Peyer's patch (tissue), 4 donors: ENCODE measurements at regions not wholly inside any gene's neighbourhood (a gene's known extent, or its start where the extent isn't known, plus 50 kb on each side); places are given as distances from the start of the nearest gene placed in this dataset.
A peak's percentile ranks its signal among the peaks of the same experiment; 100 is the strongest.

Experiments used
- DNase-seq, 3 donors: peaks; one replicate each; pipeline ENCODE4 v3.0.0-alpha.2; 2017 to 2019
- H3K27ac ChIP-seq, 4 donors: fragments of 200-600 bp; sonication (generic); one replicate each; pipeline ENCODE4 v1.5.1; 2016 to 2019
- H3K27me3 ChIP-seq, 2 donors: fragments of 200-600 bp; sonication (generic); one replicate each; pipeline ENCODE4 v1.5.1; 2019
- H3K36me3 ChIP-seq, 3 donors: fragments of 200-600 bp; sonication (generic); one replicate each; pipeline ENCODE4 v1.5.1; 2016 to 2019
- H3K4me1 ChIP-seq, 4 donors: fragments of 200-600 bp; sonication (generic); one replicate each; pipeline ENCODE4 v1.5.1; 2016 to 2019
- H3K4me3 ChIP-seq, 4 donors: fragments of 200-600 bp; sonication (generic); 1 replicate in 3 of 4; 2 replicates in 1 of 4; pipeline ENCODE4 v1.5.1; 2016 to 2019; ENCODE audit warnings: mild to moderate bottlenecking in 1 of 4
- H3K9me3 ChIP-seq, 4 donors: fragments of 200-600 bp; sonication (generic); one replicate each; pipeline ENCODE4 v1.5.1; 2016 to 2019; ENCODE audit warnings: mild to moderate bottlenecking in 1 of 4
- POLR2A ChIP-seq, 2 donors: fragments of 450-650 bp; IDR thresholded peaks; one replicate each; pipeline ENCODE4 v1.5.1; 2017; ENCODE audit warnings: antibody characterized with exemption in 2 of 2, mild to moderate bottlenecking in 2 of 2, moderate library complexity in 2 of 2
- TF ChIP-seq, protein P1 (sequence below), 6 experiments: fragments of 450-650 bp in 4 of 6; fragments of 200-600 bp in 2 of 6; sonication (generic) in 1 of 6; IDR thresholded peaks; one replicate each; pipeline ENCODE4 v1.5.1; 2017 to 2019; ENCODE audit warnings: antibody characterized with exemption in 6 of 6, mild to moderate bottlenecking in 3 of 6, moderate library complexity in 1 of 6

DNA sequence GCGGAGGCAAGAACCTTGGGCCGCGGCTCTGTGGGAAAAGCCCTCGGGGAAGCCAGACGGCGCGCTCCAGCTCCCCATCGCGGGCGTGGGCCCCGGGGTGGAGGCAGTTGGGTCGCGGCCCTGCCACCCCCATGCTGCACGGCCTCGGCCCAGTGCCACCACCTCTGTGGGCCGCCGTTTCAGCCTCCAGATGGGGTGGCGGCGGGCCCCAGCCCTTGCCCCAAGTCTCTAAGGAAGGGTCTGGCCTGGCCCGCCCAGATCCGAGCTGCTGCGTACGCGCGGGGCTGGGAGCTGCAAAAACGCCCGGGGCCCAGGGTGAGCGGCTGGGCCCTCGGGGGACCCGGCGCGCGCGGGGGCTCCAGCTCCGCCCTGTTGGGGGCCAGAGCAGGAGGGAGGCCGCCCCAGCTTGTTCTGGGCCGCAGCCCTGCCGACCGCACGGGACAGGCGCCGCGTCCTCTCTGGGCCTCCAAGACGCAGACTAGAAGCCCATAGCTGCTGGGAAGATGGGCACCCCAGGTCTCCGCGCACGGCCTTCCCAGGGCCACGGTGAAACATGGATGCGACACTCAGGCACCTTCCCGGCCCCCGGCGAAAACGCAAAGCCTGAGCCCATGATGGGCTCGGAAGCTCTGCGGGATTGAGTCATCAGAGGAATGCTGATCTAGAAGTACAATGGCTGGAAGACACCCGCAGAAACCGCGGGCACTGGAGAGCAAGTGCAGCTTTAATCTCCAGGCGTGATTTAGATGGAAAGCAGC is 110.1 kb downstream of the KCTD15 start:
- Histone ChIP-seq H3K4me1 (peaks cover 0 to 18% (median 8%) of the 10 kb centered on the region in 4 donors), H3K4me3 (peak overlapping the region; percentile 28 to 57 (median 50)), H3K36me3 (no peaks in the 10 kb centered on the region), H3K27me3 (peaks cover 0 to 5% of the 10 kb centered on the region in 2 donors), H3K27ac (peak overlapping the region in 3 of 4 donors; percentile 31 to 72 (median 72)), H3K9me3 (peaks cover 0 to 8% (median 0%) of the 10 kb centered on the region in 4 donors)
- TF ChIP-seq, protein P1, sequence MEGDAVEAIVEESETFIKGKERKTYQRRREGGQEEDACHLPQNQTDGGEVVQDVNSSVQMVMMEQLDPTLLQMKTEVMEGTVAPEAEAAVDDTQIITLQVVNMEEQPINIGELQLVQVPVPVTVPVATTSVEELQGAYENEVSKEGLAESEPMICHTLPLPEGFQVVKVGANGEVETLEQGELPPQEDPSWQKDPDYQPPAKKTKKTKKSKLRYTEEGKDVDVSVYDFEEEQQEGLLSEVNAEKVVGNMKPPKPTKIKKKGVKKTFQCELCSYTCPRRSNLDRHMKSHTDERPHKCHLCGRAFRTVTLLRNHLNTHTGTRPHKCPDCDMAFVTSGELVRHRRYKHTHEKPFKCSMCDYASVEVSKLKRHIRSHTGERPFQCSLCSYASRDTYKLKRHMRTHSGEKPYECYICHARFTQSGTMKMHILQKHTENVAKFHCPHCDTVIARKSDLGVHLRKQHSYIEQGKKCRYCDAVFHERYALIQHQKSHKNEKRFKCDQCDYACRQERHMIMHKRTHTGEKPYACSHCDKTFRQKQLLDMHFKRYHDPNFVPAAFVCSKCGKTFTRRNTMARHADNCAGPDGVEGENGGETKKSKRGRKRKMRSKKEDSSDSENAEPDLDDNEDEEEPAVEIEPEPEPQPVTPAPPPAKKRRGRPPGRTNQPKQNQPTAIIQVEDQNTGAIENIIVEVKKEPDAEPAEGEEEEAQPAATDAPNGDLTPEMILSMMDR (IDR thresholded peaks at IDR 0.05): no peak
- TF ChIP-seq POLR2A (IDR thresholded peaks at IDR 0.05): no peak
- DNase-seq: no peak

DNA sequence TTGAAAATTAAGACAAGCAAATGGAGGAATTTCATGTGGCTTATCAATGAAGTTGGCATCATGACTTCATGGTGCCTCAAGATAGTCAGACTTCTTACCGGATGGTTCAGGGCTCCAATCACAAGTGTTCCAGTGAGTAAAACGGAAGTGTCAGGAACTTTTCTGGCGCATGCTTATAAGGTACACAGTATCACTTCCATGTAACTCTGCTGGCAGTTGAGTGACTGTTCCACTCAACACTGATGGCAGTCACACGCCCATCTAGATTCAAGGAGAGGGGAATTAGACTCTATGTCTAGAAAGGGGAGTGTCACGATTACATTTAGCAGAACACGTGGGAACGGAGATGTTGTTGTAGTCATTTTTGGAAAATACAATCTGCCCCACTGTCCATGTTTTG is 114.3 kb downstream of the KCTD15 start:
- H3K4me1 ChIP-seq: peaks cover 0 to 9% (median 4%) of the 10 kb centered on the region in 4 donors
- no peaks in the 10 kb centered on the region for H3K36me3 ChIP-seq
- H3K27ac ChIP-seq: no peak overlapping the region
- peaks cover 0 to 4% (median 0%) of the 10 kb centered on the region in 4 donors for H3K9me3 ChIP-seq
- H3K27me3 ChIP-seq: peaks cover 0 to 5% of the 10 kb centered on the region in 2 donors
- DNase-seq: no peak
- TF ChIP-seq, protein P1 (IDR thresholded peaks at IDR 0.05): no peak
- TF ChIP-seq POLR2A (IDR thresholded peaks at IDR 0.05): no peak
- H3K4me3 ChIP-seq: no peak overlapping the region

DNA sequence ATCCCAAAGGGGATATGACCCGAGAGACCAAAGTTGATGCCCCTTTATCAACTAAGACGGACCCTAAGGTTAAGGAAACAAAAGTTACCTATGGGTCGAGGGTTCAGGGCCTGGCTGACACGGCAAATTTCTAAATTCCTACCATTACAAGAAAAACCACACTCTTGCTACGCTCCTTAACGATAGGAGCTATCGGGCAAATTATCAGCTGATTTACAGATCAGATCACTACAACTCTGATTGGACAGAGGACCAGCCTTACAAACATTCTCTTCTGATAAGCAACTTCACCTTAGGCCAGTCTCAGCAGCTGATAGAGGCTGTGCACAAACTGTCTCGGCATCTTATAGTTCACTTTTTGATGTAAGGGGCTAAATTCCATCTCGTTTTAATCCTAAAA is 117.9 kb downstream of the KCTD15 start:
- H3K4me1 ChIP-seq: no peaks in the 10 kb centered on the region
- H3K4me3 ChIP-seq: no peak overlapping the region
- H3K27me3 ChIP-seq: no peaks in the 10 kb centered on the region
- H3K9me3 ChIP-seq: no peaks in the 10 kb centered on the region
- no peak overlapping the region for H3K27ac ChIP-seq
- no peak for TF ChIP-seq POLR2A (IDR thresholded peaks at IDR 0.05)
- TF ChIP-seq, protein P1 (IDR thresholded peaks at IDR 0.05): no peak
- no peaks in the 10 kb centered on the region for H3K36me3 ChIP-seq
- no peak for DNase-seq

DNA sequence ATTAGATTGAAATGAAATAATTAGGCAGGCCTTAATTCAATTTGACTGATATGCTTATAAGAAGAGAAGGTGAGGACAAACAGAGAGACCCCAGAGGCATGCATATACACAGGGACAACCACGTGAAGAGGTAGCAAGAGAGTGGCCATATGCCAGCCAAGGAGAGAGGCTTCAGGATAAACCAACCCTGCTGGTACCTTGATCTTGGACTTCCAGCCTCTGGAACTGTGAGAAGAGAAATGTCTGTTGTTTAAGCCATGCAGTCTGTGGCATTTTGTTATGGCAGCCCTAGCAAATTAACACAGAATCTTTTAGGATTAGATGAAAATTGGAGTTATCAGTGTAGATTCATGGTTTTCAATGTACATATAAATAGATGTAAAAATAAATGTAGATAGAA is 120.1 kb downstream of the KCTD15 start:
- no peaks in the 10 kb centered on the region for H3K27me3 ChIP-seq
- TF ChIP-seq, protein P1 (IDR thresholded peaks at IDR 0.05): no peak
- no peak for TF ChIP-seq POLR2A (IDR thresholded peaks at IDR 0.05)
- DNase-seq: no peak
- H3K4me3 ChIP-seq: no peak overlapping the region
- H3K27ac ChIP-seq: no peak overlapping the region
- no peaks in the 10 kb centered on the region for H3K36me3 ChIP-seq
- no peaks in the 10 kb centered on the region for H3K9me3 ChIP-seq
- H3K4me1 ChIP-seq: no peaks in the 10 kb centered on the region

DNA sequence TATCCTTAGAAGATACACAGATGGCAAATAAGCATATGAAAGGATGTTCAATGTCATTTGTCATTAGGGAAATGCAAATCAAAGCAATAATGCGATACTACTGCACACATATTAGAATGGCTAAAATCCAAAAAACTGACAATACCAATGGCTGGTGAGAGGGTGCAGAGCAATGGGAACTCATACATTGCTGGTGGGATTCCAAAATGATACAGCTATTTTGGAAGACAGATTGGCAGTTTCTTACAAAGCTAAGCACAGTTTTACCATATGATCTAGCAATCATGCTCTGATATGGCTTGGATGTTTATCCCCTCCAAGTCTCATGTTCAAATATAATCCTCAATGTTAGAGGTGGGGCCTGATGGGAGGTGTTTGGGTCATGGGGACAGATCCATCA is 122.6 kb downstream of the KCTD15 start:
- no peaks in the 10 kb centered on the region for H3K4me1 ChIP-seq
- no peaks in the 10 kb centered on the region for H3K27me3 ChIP-seq
- no peaks in the 10 kb centered on the region for H3K36me3 ChIP-seq
- no peak overlapping the region for H3K27ac ChIP-seq
- TF ChIP-seq POLR2A (IDR thresholded peaks at IDR 0.05): no peak
- DNase-seq: no peak
- H3K9me3 ChIP-seq: no peaks in the 10 kb centered on the region
- no peak overlapping the region for H3K4me3 ChIP-seq

DNA sequence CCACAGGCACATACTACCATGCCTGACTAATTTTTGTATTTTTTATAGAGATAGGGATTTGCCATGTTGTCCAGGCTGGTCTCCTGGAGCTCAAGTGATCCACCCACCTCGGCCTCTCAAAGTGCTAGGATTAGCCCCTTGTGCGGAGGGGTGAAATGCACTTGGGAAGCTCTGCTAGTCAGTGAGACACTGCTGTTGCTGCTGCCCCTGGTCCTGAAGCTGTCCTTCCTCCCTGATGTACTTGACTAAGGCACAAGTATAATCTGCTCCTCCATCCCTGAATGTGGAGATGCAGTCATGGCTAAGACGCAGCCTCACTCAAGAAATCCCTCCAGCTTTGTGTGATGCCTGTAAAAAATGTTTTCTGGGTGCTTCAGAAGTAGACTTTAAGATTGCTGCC is 124.5 kb downstream of the KCTD15 start:
- Histone ChIP-seq H3K27ac (no peak overlapping the region), H3K4me1 (no peaks in the 10 kb centered on the region), H3K9me3 (no peaks in the 10 kb centered on the region), H3K4me3 (no peak overlapping the region), H3K36me3 (no peaks in the 10 kb centered on the region), H3K27me3 (no peaks in the 10 kb centered on the region)
- DNase-seq: no peak
- TF ChIP-seq POLR2A (IDR thresholded peaks at IDR 0.05): no peak
- TF ChIP-seq, protein P1 (IDR thresholded peaks at IDR 0.05): no peak
